ENCODE measurements at regions not wholly inside any gene's neighbourhood (a gene's known extent, or its start where the extent isn't known, plus 50 kb on each side); places are given as distances from the start of the nearest gene placed in this dataset.
"Not testable (repeated sequence)": the region's sequence is repeated elsewhere in the genome, so short reads cannot be mapped to it uniquely, and the experiment has no call there.

DNA sequence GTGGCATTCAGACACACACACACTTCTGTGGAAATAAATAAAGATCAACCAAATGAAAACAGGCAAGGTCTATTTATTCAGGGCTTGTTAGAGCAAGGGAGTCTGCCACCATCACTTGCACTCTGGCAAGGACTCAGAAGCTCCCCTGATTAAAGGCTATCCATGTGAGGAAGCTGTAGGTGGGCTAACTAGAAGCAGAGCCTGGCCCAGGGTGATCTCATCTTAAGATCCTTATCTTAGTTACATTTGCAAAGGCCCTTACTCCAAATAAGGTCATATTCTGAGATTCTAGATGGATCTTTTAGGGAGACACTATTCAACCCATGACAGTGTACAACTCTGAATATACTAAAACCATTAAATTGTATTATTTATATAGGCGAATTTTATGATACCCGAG, 190.0 kb upstream of the SRD5A2 start:
- Histone ChIP-seq H3K4me3 (no peak overlapping the region), H3K4me1 (no peaks in the 10 kb centered on the region), H3K27me3 (no peaks in the 10 kb centered on the region), H3K36me3 (no peaks in the 10 kb centered on the region), H3K27ac (no peak overlapping the region), H3K9me3 (no peaks in the 10 kb centered on the region)
- no peak for DNase-seq
- TF ChIP-seq, protein P1, sequence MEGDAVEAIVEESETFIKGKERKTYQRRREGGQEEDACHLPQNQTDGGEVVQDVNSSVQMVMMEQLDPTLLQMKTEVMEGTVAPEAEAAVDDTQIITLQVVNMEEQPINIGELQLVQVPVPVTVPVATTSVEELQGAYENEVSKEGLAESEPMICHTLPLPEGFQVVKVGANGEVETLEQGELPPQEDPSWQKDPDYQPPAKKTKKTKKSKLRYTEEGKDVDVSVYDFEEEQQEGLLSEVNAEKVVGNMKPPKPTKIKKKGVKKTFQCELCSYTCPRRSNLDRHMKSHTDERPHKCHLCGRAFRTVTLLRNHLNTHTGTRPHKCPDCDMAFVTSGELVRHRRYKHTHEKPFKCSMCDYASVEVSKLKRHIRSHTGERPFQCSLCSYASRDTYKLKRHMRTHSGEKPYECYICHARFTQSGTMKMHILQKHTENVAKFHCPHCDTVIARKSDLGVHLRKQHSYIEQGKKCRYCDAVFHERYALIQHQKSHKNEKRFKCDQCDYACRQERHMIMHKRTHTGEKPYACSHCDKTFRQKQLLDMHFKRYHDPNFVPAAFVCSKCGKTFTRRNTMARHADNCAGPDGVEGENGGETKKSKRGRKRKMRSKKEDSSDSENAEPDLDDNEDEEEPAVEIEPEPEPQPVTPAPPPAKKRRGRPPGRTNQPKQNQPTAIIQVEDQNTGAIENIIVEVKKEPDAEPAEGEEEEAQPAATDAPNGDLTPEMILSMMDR (IDR thresholded peaks at IDR 0.05) = no peak
- intact Hi-C loops (cut with DNase I; ENCODE audit: low total_unique reads) = no loop called here

DNA sequence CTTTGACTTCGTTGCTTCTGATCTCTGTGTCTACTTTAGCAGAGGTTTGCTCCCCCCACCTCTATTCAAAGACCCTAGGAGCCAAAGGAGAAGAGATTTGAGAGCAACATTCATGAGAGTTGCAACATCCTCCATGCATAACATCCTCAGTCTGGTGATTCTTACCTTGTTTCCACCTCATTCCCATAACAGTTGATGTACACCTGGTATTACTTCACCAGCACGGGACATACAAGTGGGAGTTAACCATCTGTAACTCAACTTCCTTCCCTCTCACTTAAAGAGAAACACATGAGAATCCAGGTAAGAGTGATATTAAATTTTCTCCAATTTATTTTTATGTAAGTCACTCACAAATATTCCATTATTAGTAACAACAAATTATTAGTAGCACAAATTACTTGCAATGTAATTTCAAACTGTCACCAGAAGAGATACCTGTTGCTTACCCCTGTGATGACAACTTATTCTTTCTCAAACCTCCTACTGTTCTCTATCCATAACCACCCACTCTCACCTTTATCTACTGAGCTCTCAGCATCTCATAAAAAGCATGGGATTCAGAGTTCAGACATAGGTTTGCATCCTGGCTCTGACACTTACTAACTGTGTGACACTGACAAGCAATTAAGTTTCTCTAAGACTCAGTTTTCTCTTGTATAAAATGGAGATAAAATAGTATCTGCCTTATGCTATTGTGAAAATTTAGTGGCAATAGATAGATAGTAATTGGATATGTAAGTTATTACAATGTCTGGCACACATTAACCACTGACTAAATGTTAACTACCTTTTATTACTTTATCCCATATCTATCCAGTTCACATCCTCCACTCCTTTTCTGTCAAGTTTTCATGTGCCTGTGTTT, 184.6 kb upstream of the SRD5A2 start:
- Histone ChIP-seq H3K4me3 (no peak overlapping the region), H3K27ac (no peak overlapping the region), H3K27me3 (no peaks in the 10 kb centered on the region), H3K9me3 (no peaks in the 10 kb centered on the region), H3K4me1 (no peaks in the 10 kb centered on the region), H3K36me3 (no peaks in the 10 kb centered on the region)
- TF ChIP-seq, protein P1 (IDR thresholded peaks at IDR 0.05) = no peak
- intact Hi-C loops (cut with DNase I; ENCODE audit: low total_unique reads) = no loop called here
- no peak for DNase-seq

DNA sequence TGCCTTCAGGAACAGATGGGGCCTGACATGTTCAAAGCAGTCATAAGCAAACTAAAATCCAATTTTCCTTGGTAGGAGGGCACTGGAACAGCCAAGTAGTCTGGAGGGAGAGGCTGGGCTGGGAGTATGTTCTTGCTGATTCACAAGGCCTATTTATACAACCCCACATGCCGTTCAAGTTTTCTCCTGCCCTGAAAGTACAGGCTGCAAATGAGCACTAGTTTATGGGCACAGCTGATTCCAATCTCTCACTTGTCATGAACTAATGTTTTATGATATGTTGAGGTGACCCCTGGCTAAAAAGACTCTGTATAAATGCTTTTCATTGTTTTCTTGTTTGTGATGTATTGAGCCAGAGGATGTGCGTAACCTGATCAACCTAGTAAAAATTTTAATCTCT, 183.4 kb upstream of the SRD5A2 start:
- H3K9me3 ChIP-seq = no peaks in the 10 kb centered on the region
- no peaks in the 10 kb centered on the region for H3K27me3 ChIP-seq
- H3K4me3 ChIP-seq = no peak overlapping the region
- intact Hi-C loops (cut with DNase I; ENCODE audit: low total_unique reads) = no loop called here
- no peaks in the 10 kb centered on the region for H3K36me3 ChIP-seq
- no peaks in the 10 kb centered on the region for H3K4me1 ChIP-seq
- H3K27ac ChIP-seq = no peak overlapping the region
- DNase-seq = no peak
- TF ChIP-seq, protein P1 (IDR thresholded peaks at IDR 0.05) = no peak

DNA sequence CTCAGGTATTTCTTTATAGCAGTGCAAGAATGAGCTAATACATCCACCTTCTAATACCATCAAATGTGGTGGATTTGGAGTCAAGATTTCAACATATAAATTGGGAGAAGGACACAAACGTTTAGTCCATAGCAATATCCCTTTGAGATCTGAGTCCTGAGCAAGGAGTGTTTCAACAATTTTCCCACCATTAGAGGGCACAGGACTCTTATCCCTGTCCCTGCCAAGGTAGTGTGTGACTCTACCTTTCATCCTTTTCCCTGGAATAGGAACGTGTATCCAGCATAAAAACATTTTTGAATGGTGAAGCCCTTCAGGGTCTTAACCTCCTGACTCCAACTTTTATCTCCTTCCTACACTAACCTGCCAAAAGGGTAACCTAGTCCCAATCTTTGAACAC, 181.3 kb upstream of the SRD5A2 start:
- intact Hi-C loops (cut with DNase I; ENCODE audit: low total_unique reads) = no loop called here
- no peak overlapping the region for H3K27ac ChIP-seq
- no peaks in the 10 kb centered on the region for H3K27me3 ChIP-seq
- TF ChIP-seq, protein P1 (IDR thresholded peaks at IDR 0.05) = no peak
- no peak overlapping the region for H3K4me3 ChIP-seq
- no peaks in the 10 kb centered on the region for H3K9me3 ChIP-seq
- no peaks in the 10 kb centered on the region for H3K4me1 ChIP-seq
- no peak for DNase-seq
- H3K36me3 ChIP-seq = no peaks in the 10 kb centered on the region

DNA sequence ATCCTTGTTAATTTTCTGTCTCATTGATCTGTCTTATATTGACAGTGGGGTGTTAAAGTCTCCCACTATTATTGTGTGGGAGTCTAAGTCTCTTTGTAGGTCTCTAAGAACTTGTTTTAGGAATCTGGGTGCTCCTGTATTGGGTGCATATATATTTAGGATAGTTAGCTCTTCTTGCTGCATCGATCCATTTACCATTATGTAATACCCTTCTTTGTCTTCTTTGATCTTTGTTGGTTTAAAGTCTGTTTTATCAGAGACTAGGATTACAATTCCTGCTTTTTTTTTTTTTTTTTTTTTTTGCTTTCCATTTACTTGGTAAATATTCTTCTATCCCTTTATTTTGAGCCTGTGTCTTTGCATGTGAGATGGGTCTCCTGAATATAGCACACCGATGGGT, 176.6 kb upstream of the SRD5A2 start:
- H3K27me3 ChIP-seq; H3K27ac ChIP-seq; DNase-seq; H3K4me1 ChIP-seq; H3K36me3 ChIP-seq; H3K4me3 ChIP-seq; intact Hi-C loops (cut with DNase I; ENCODE audit: low total_unique reads): not testable (repeated sequence)
- H3K9me3 ChIP-seq = peaks cover 6 to 13% (median 12%) of the 10 kb centered on the region in 3 donors

DNA sequence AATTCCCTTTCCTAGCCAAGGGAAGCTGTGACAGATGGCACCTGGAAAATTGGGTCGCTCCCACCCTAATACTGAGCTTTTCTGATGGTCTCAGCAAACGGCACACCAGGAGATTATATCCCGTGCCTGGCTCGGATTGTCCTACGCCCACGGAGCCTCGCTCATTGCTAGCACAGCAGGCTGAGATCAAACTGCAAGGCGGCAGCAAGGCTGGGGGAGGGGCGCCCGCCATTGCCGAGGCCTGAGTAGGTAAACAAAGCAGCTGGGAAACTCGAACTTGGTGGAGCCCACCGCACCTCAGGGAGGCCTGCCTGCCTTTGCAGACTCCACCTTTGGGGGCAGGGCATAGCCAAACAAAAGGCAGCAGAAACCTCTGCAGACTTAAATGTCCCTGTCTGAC, 168.0 kb upstream of the SRD5A2 start:
- intact Hi-C loops (cut with DNase I; ENCODE audit: low total_unique reads); DNase-seq; H3K27me3 ChIP-seq; H3K4me3 ChIP-seq; H3K27ac ChIP-seq; H3K36me3 ChIP-seq; H3K4me1 ChIP-seq: not testable (repeated sequence)
- peaks cover 7 to 19% (median 15%) of the 10 kb centered on the region in 3 donors for H3K9me3 ChIP-seq

All from tibial artery (tissue), 4 donors.